ENCODE measurements at regions not wholly inside any gene's neighbourhood (a gene's known extent, or its start where the extent isn't known, plus 50 kb on each side); places are given as distances from the start of the nearest gene placed in this dataset.

- TF ChIP-seq CTCF (IDR thresholded peaks at IDR 0.05; ENCODE audit: low read length) (no peak), EZH2 (optimal IDR thresholded peaks at IDR 0.05; ENCODE audit: low read depth, low read length) (no peak)
Measured at GRCh38 chr6:132009175-132009574, 58.0 kb upstream of the CCN2 start.

All from MM.1S (cell line).